Fibroblast of pulmonary artery (primary cell): ENCODE measurements at regions not wholly inside any gene's neighbourhood (a gene's known extent, or its start where the extent isn't known, plus 50 kb on each side); places are given as distances from the start of the nearest gene placed in this dataset.

ENCODE experiments used
- DNase-seq: peaks from one replicate; pipeline ENCODE4 v3.0.0-alpha.2; 2010; ENCODE audit warnings: low read depth
- H3K4me3 ChIP-seq: replicated peaks from 2 replicates; pipeline ENCODE4 v1.5.1; 2011; ENCODE audit warnings: low read depth, mild to moderate bottlenecking, control low read depth, low read length, moderate library complexity
- CTCF ChIP-seq: IDR thresholded peaks from 2 replicates; pipeline ENCODE4 v1.5.1; 2011; ENCODE audit warnings: mild to moderate bottlenecking, control low read depth, low read length, inconsistent platforms; ENCODE audit errors: missing control alignments

GRCh38 chr4:14769993-14770392, 232.3 kb upstream of the CPEB2 start:
- no peak for TF ChIP-seq CTCF
- DNase-seq, result no peak
- no peak overlapping the region for H3K4me3 ChIP-seq

- no peak for DNase-seq
- TF ChIP-seq CTCF, result no peak
Observed at GRCh38 chr4:14771094-14771493, 231.2 kb upstream of the CPEB2 start.

DNA sequence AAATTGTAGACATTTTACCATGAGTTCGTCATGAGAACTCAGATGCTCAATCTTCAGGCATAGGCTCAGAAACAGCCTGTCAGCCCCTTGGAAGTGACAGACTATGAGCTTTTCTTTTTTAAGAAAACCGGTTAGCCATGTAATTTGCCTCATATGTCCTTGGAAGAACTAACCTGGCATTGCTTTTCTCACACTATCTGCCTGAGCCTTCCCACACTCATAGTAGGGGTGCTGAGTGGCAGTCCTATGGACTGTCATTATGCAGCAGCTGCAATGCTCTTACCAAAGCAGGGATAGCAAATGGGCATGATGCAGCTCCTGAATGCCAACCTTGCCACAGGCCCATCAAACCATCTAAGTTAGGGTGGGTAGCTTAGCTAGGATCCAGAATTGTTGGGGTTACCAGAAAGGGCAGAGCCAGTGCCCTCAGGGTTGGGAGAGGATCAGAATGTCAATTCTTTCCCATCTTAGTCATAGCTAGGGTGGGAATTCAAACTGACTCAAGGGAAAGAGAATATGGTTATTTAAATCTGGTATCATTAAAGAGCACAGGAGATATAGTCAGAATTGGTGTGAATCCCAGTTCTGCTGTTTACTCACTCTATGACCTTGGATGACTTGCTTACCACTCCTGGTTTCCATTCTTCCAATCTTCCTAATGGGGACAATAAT, 230.6 kb upstream of the CPEB2 start:
- DNase-seq, result no peak
- TF ChIP-seq CTCF, result no peak

More at GRCh38 chr4:14771094-14771493, 231.2 kb upstream of the CPEB2 start:
- H3K4me3 ChIP-seq, result no peak overlapping the region

GRCh38 chr4:14772388-14772787, 229.9 kb upstream of the CPEB2 start:
- H3K4me3 ChIP-seq, result no peak overlapping the region
- TF ChIP-seq CTCF, result no peak
- DNase-seq, result no peak

More for the DNA sequence above, 230.6 kb upstream of the CPEB2 start:
- H3K4me3 ChIP-seq, result no peak overlapping the region

DNA sequence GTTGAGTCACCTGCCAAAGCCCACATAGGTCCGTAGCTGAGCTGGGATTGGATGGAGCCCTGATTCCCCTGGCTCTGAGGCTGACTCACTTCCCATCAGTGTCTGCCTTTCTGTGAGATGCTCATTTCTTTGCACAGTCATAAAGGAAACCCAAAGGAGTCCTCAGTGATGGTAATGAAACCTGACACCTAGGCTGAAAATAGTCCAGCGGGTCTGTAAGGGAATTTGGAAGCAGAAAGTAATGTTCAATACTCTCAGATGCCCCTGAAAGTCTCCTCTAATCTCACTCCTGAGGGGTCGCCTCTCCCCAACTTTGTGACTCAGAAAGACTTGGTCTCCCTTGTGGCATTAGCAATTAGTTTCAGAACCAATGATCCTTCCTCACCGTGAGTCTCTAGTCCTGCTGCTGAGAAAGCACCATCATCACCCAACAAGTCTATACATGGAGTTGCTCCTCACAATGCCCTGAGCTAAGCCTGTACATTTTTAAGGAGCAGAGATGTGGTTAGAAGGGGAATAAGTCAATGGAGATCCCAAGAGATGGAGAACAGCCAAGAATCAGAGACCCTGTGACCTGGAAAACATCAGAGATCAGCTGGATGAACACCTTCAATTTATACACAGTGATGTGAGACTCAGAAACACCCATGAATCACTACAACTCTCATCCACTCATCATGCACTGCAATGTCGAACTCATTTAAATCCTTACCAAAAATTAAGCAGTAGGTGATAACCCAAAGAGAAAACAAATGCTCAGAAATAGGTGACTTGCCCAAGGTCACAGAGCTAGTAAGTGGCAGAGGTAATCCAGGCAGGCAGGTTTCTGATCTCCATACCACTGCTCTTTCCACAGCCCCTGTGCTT, 219.0 kb upstream of the CPEB2 start:
- DNase-seq, result peak; percentile 11
- no peak overlapping the region for H3K4me3 ChIP-seq
- TF ChIP-seq CTCF, result no peak

GRCh38 chr4:14787221-14787620, 215.1 kb upstream of the CPEB2 start:
- H3K4me3 ChIP-seq, result no peak overlapping the region
- DNase-seq, result no peak
- TF ChIP-seq CTCF, result no peak
